H1 (cell line): ENCODE measurements at regions not wholly inside any gene's neighbourhood (a gene's known extent, or its start where the extent isn't known, plus 50 kb on each side); places are given as distances from the start of the nearest gene placed in this dataset.

Source experiments
- CTCF ChIA-PET: fragments of 300-600 bp; sonication (Branson Sonifier 250); formaldehyde crosslinking; loops from one replicate; lab custom pipeline; 2021; ENCODE audit not compliant: partially characterized antibody; lab: Charles Lee
- POLR2A ChIA-PET: fragments of 300-600 bp; sonication (Branson Sonifier 250); formaldehyde crosslinking; loops from one replicate; lab custom pipeline; 2021; ENCODE audit warnings: inconsistent platforms; ENCODE audit not compliant: partially characterized antibody; lab: Charles Lee
- DNase-seq, 2 experiments: peaks; one replicate each; pipeline versions ENCODE4 v3.0.0 to v3.0.0-alpha.2; 2010 to 2022; ENCODE audit warnings: low spot score in 2 of 2, low read depth in 1 of 2, mixed read lengths in 1 of 2
- FAIRE-seq: peaks from 2 replicates; lab custom pipeline; 2011; peaks lifted over from hg19 to GRCh38; lab: Jason Lieb, UNC
- H2AFZ ChIP-seq: 2 replicates; pipeline ENCODE4 v1.8.1; 2012; ENCODE audit warnings: low read length, inconsistent platforms
- H2AK5ac ChIP-seq: 2 replicates; pipeline ENCODE4 v1.6.1; 2013; ENCODE audit warnings: low read depth, low read length
- H2BK120ac ChIP-seq: replicated peaks from 2 replicates; pipeline ENCODE3; 2013; ENCODE audit warnings: low read depth, low read length, inconsistent platforms
- H2BK12ac ChIP-seq: 2 replicates; pipeline ENCODE4 v1.6.1; 2013; ENCODE audit warnings: low read depth, low read length
- H2BK15ac ChIP-seq: 2 replicates; pipeline ENCODE4 v1.6.1; 2013; ENCODE audit warnings: low read length
- H2BK20ac ChIP-seq: 2 replicates; pipeline ENCODE4 v1.6.1; 2013; ENCODE audit warnings: low read length
- H2BK5ac ChIP-seq: 2 replicates; pipeline ENCODE4 v1.6.1; 2013; ENCODE audit warnings: low read depth, low read length
- H3K14ac ChIP-seq: 2 replicates; pipeline ENCODE4 v1.6.1; 2013; ENCODE audit warnings: inconsistent platforms; ENCODE audit not compliant: insufficient read length
- H3K18ac ChIP-seq: 2 replicates; pipeline ENCODE4 v1.6.1; 2013; ENCODE audit warnings: low read length; ENCODE audit errors: extremely low read depth
- H3K23ac ChIP-seq: 2 replicates; pipeline ENCODE4 v1.6.1; 2013; ENCODE audit warnings: inconsistent platforms; ENCODE audit not compliant: insufficient read length
- H3K23me2 ChIP-seq: 2 replicates; pipeline ENCODE4 v1.6.1; 2013; ENCODE audit warnings: low read depth, low read length
- H3K27ac ChIP-seq: 2 replicates; pipeline ENCODE4 v1.6.1; 2011; ENCODE audit warnings: low read depth, low read length, inconsistent platforms
- H3K27me3 ChIP-seq, 4 experiments: replicated peaks in 1 of 4; 1 replicate in 1 of 4; 2 replicates in 3 of 4; pipeline versions ENCODE4 v1.6.1 to v1.8.1; 2011 to 2013; ENCODE audit warnings: low read length in 3 of 4, mild to moderate bottlenecking in 3 of 4, inconsistent platforms in 2 of 4, mixed read lengths in 2 of 4, moderate library complexity in 1 of 4; ENCODE audit not compliant: control insufficient read depth in 3 of 4, insufficient read depth in 3 of 4; ENCODE audit errors: extremely low read depth in 1 of 4
- H3K36me3 ChIP-seq, 4 experiments: 2 replicates each; pipeline versions ENCODE4 v1.6.1 to v1.8.1; 2011 to 2013; ENCODE audit warnings: mild to moderate bottlenecking in 4 of 4, low read length in 3 of 4, moderate library complexity in 2 of 4, control low read depth in 1 of 4, inconsistent platforms in 1 of 4; ENCODE audit not compliant: insufficient read depth in 4 of 4, control insufficient read depth in 2 of 4
- H3K4ac ChIP-seq: replicated peaks from 2 replicates; pipeline ENCODE3; 2013; ENCODE audit warnings: low read length, low read depth, mixed read lengths, inconsistent platforms; ENCODE audit not compliant: insufficient read length
- H3K4me1 ChIP-seq, 4 experiments: replicated peaks in 1 of 4; 1 replicate in 1 of 4; 2 replicates in 3 of 4; pipeline versions ENCODE4 v1.6.1 to v1.8.1; 2011 to 2013; ENCODE audit warnings: low read length in 3 of 4, inconsistent platforms in 2 of 4, mixed read lengths in 1 of 4; ENCODE audit not compliant: insufficient read depth in 4 of 4, control insufficient read depth in 3 of 4
- H3K4me2 ChIP-seq, 2 experiments: 2 replicates each; pipeline versions ENCODE4 v1.6.1 to v1.8.1; 2011 to 2013; ENCODE audit warnings: low read depth in 2 of 2, low read length in 2 of 2, control low read depth in 1 of 2, inconsistent platforms in 1 of 2, mild to moderate bottlenecking in 1 of 2; ENCODE audit not compliant: insufficient read depth in 1 of 2
- H3K4me3 ChIP-seq, 4 experiments: fragments of 200-600, 300-600 bp in 1 of 4; sonication (generic), shearing (Covaris generic), sonication (Bioruptor Twin) in 1 of 4; 2 replicates each; pipeline versions ENCODE4 v1.5.1 to v1.8.1; 2011 to 2016; ENCODE audit warnings: low read length in 4 of 4, low read depth in 3 of 4, control low read depth in 2 of 4, inconsistent platforms in 2 of 4, mild to moderate bottlenecking in 2 of 4, mixed read lengths in 1 of 4, moderate library complexity in 1 of 4; ENCODE audit not compliant: insufficient read depth in 2 of 4; ENCODE audit errors: extremely low read depth in 1 of 4
- H3K56ac ChIP-seq: replicated peaks from 2 replicates; pipeline ENCODE3; 2013; ENCODE audit warnings: low read depth, mild to moderate bottlenecking, mixed read lengths, low read length, inconsistent platforms; ENCODE audit not compliant: insufficient read length
- H3K79me1 ChIP-seq: 2 replicates; pipeline ENCODE4 v1.6.1; 2013; ENCODE audit warnings: low read depth, low read length, control low read depth
- H3K79me2 ChIP-seq, 2 experiments: 2 replicates each; pipeline versions ENCODE4 v1.6.1 to v1.8.1; 2012 to 2013; ENCODE audit warnings: low read length in 2 of 2, mild to moderate bottlenecking in 2 of 2, inconsistent platforms in 1 of 2; ENCODE audit not compliant: insufficient read depth in 2 of 2, control insufficient read depth in 1 of 2
- H3K9ac ChIP-seq, 4 experiments: replicated peaks in 1 of 4; 1 replicate in 1 of 4; 2 replicates in 3 of 4; pipeline versions ENCODE4 v1.6.1 to v1.8.1; 2011 to 2013; ENCODE audit warnings: low read depth in 3 of 4, low read length in 3 of 4, control low read depth in 2 of 4, mild to moderate bottlenecking in 2 of 4, moderate library complexity in 2 of 4, inconsistent platforms in 1 of 4; ENCODE audit errors: extremely low read depth in 1 of 4
- H3K9me3 ChIP-seq, 2 experiments: 2 replicates each; pipeline versions ENCODE4 v1.6.1 to v1.8.1; 2012 to 2013; ENCODE audit warnings: mild to moderate bottlenecking in 2 of 2, moderate library complexity in 2 of 2, control low read depth in 1 of 2, inconsistent platforms in 1 of 2, low read depth in 1 of 2, low read length in 1 of 2, mixed read lengths in 1 of 2; ENCODE audit not compliant: insufficient read depth in 2 of 2
- H4K20me1 ChIP-seq, 2 experiments: replicated peaks in 1 of 2; 2 replicates each; pipeline versions ENCODE3 to v1.8.1; 2011 to 2013; ENCODE audit warnings: inconsistent platforms in 2 of 2, low read length in 2 of 2, mild to moderate bottlenecking in 1 of 2; ENCODE audit not compliant: insufficient read depth in 2 of 2, control insufficient read depth in 1 of 2
- H4K5ac ChIP-seq: 2 replicates; pipeline ENCODE4 v1.6.1; 2013; ENCODE audit warnings: low read length, low read depth, mixed read lengths, inconsistent platforms; ENCODE audit not compliant: insufficient read length
- H4K8ac ChIP-seq: 2 replicates; pipeline ENCODE4 v1.8.0; 2013; ENCODE audit warnings: mild to moderate bottlenecking, moderate library complexity, low read length, inconsistent platforms; ENCODE audit not compliant: insufficient read depth; ENCODE audit errors: extremely low read depth
- H4K91ac ChIP-seq: replicated peaks from 2 replicates; pipeline ENCODE3; 2013; ENCODE audit warnings: low read length, mixed read lengths, inconsistent platforms; ENCODE audit not compliant: insufficient read length
- CTCF ChIP-seq, 3 experiments: IDR thresholded peaks; 1 replicate in 2 of 3; 2 replicates in 1 of 3; pipeline versions ENCODE4 v1.5.1 to v1.6.1; 2011; ENCODE audit warnings: low read length in 3 of 3, mild to moderate bottlenecking in 3 of 3, inconsistent platforms in 2 of 3, low read depth in 1 of 3, moderate library complexity in 1 of 3; ENCODE audit not compliant: insufficient read depth in 1 of 3; ENCODE audit errors: control extremely low read depth in 1 of 3
- EZH2 ChIP-seq: fragments of 200-600 bp; sonication (generic); IDR thresholded peaks from 2 replicates; pipeline ENCODE4 v1.7.1; 2012; ENCODE audit warnings: low read depth, mild to moderate bottlenecking, moderate library complexity, low read length, inconsistent platforms; ENCODE audit not compliant: severe bottlenecking
- KDM1A ChIP-seq: fragments of 200-600, 300-600 bp; sonication (generic); IDR thresholded peaks from 2 replicates; pipeline ENCODE4 v1.7.1; 2016; ENCODE audit warnings: mild to moderate bottlenecking, low read length, borderline replicate concordance
- RAD21 ChIP-seq, 2 experiments: IDR thresholded peaks in 1 of 2; conservative IDR thresholded peaks in 1 of 2; 2 replicates each; pipeline ENCODE4 v1.6.1; 2011; ENCODE audit warnings: low read depth in 2 of 2, low read length in 2 of 2, improper control_type of control experiment in 1 of 2, inconsistent platforms in 1 of 2, mild to moderate bottlenecking in 1 of 2, moderate library complexity in 1 of 2
- WGBS, 2 experiments: shearing (Covaris generic) in 1 of 2; methylation state at CpG; one replicate each; pipeline versions ENCODE4 v1.1.6 to v1.1.7; 2013 to 2015; ENCODE audit warnings: low lambda C conversion rate in 2 of 2, mixed read lengths in 2 of 2, inconsistent platforms in 1 of 2, low coverage in 1 of 2, missing lambda C conversion rate in 1 of 2; ENCODE audit not compliant: insufficient replicate concordance in 2 of 2, insufficient coverage in 1 of 2, insufficient read length in 1 of 2; ENCODE audit errors: extremely low coverage in 1 of 2, missing lambda C conversion rate in 1 of 2; 5-methylcytosine and 5-hydroxymethylcytosine counted together

GRCh38 chr14:76943072-76943471 is 85.4 kb downstream of the IRF2BPL start:
- H3K4me2 ChIP-seq = no peak overlapping the region
- CTCF ChIA-PET = interaction anchor here (0.8 to 21.9 kb wide), 13 partner anchors 11 to 144 kb away, joined by 3 to 403 read pairs (median 4); no protein-coding TSS in a partner anchor
- H3K9me3 ChIP-seq = no peaks in the 10 kb centered on the region
- no peak overlapping the region for H4K91ac ChIP-seq
- no peaks in the 10 kb centered on the region for H3K36me3 ChIP-seq
- H3K4ac ChIP-seq = no peak overlapping the region
- H3K56ac ChIP-seq = no peak overlapping the region
- peaks cover 14 to 20% (median 16%) of the 10 kb centered on the region in 4 experiments for H3K4me1 ChIP-seq
- TF ChIP-seq CTCF (IDR thresholded peaks at IDR 0.05; ENCODE audit: control extremely low read depth in 1 of 3, insufficient read depth in 1 of 3, low read depth in 1 of 3, low read length in 3 of 3) (no peak), RAD21 (IDR thresholded peaks at IDR 0.05 in 1 of 2, conservative IDR thresholded peaks at IDR 0.05 in 1 of 2; ENCODE audit: low read depth in 2 of 2, low read length in 2 of 2) (no peak), KDM1A (peak; percentile 78; the same call in 1 of the 2 replicates), EZH2 (no peak)
- POLR2A ChIA-PET = interaction anchor here (1.0 to 5.3 kb wide), 3 partner anchors 13 to 23 kb away, joined by 6 to 29 read pairs (median 7); no protein-coding TSS in a partner anchor
- H3K18ac ChIP-seq = no peak overlapping the region
- no peak overlapping the region for H4K8ac ChIP-seq
- 0 out of 2 replicates have a peak overlapping the region, but pooled peaks have one; percentile 80 for H2BK20ac ChIP-seq
- no peaks in the 10 kb centered on the region; the same call in 1 of the 2 replicates for H3K23me2 ChIP-seq
- no peak for DNase-seq
- no peak overlapping the region for H3K23ac ChIP-seq
- no peak overlapping the region for H4K5ac ChIP-seq
- no peak overlapping the region for H2BK120ac ChIP-seq
- no peak overlapping the region for H2BK5ac ChIP-seq
- H3K79me1 ChIP-seq = no peaks in the 10 kb centered on the region; the same call in 1 of the 2 replicates
- H4K20me1 ChIP-seq = no peaks in the 10 kb centered on the region
- H2BK15ac ChIP-seq = 0 out of 2 replicates have a peak overlapping the region, but pooled peaks have one; percentile 12
- no peak overlapping the region for H3K9ac ChIP-seq
- no peak overlapping the region for H3K4me3 ChIP-seq
- no peaks in the 10 kb centered on the region for H3K79me2 ChIP-seq
- FAIRE-seq = no peak
- no peak overlapping the region for H2AFZ ChIP-seq
- no peaks in the 10 kb centered on the region for H3K27me3 ChIP-seq
- H2BK12ac ChIP-seq = no peak overlapping the region
- WGBS, 2 experiments = 90% methylated on average over 4 of the region's 4 CpGs; no CpG with 5 or more reads in 1 of the 2 experiments
- H3K27ac ChIP-seq = no peak overlapping the region
- no peak overlapping the region for H2AK5ac ChIP-seq
- H3K14ac ChIP-seq = no peak overlapping the region
